GM23338 (cell line): ENCODE measurements at regions not wholly inside any gene's neighbourhood (a gene's known extent, or its start where the extent isn't known, plus 50 kb on each side); places are given as distances from the start of the nearest gene placed in this dataset.

Experiments
- ATAC-seq: fragments of 200-7000 bp; cut with Tn5 transposase; 3 replicates; pipeline ENCODE4 v1.9.1; 2020
- DNase-seq: peaks from one replicate; pipeline ENCODE4 v3.0.0-alpha.2; 2015; ENCODE audit warnings: low spot score
- H2AFZ ChIP-seq: fragments of 200-600 bp; sonication (generic); 2 replicates; pipeline ENCODE4 v1.8.0; 2016; ENCODE audit warnings: antibody characterized with exemption, mild to moderate bottlenecking, moderate library complexity
- H3F3A ChIP-seq: fragments of 200-600 bp; sonication (generic); replicated peaks from 2 replicates; pipeline ENCODE4 v1.8.0; 2017; ENCODE audit warnings: antibody characterized with exemption, mixed run types, low read depth
- H3K27ac ChIP-seq: fragments of 200-600 bp; sonication (generic); 2 replicates; pipeline ENCODE4 v1.6.1; 2016; ENCODE audit warnings: low read depth
- H3K27me3 ChIP-seq: fragments of 200-600 bp; sonication (generic); 2 replicates; pipeline ENCODE4 v1.8.0; 2016; ENCODE audit warnings: mild to moderate bottlenecking, mixed run types, moderate library complexity; ENCODE audit not compliant: insufficient read depth
- H3K36me3 ChIP-seq: fragments of 200-600 bp; sonication (generic); 2 replicates; pipeline ENCODE4 v1.8.0; 2016; ENCODE audit warnings: mild to moderate bottlenecking; ENCODE audit not compliant: insufficient read depth
- H3K4me1 ChIP-seq: fragments of 200-600 bp; sonication (generic); 2 replicates; pipeline ENCODE4 v1.8.0; 2016; ENCODE audit warnings: mild to moderate bottlenecking, moderate library complexity; ENCODE audit not compliant: insufficient read depth
- H3K4me2 ChIP-seq: fragments of 200-600 bp; sonication (generic); 2 replicates; pipeline ENCODE4 v1.7.1; 2017; ENCODE audit warnings: mixed run types
- H3K4me3 ChIP-seq: fragments of 200-600 bp; sonication (generic); 2 replicates; pipeline ENCODE4 v1.6.1; 2016; ENCODE audit warnings: mixed run types
- H3K79me2 ChIP-seq: fragments of 200-600 bp; sonication (generic); replicated peaks from 2 replicates; pipeline ENCODE4 v1.8.0; 2017; ENCODE audit warnings: mild to moderate bottlenecking; ENCODE audit not compliant: insufficient read depth
- H3K9me2 ChIP-seq: fragments of 200-600 bp; sonication (generic); 2 replicates; pipeline ENCODE4 v1.8.0; 2017; ENCODE audit not compliant: insufficient read depth
- H4K20me1 ChIP-seq: fragments of 200-600 bp; sonication (generic); replicated peaks from 2 replicates; pipeline ENCODE4 v1.8.0; 2017; ENCODE audit warnings: mild to moderate bottlenecking; ENCODE audit not compliant: insufficient read depth
- H3K27ac Mint-ChIP-seq: 2 replicates; pipeline ENCODE4 v1.8.0; 2020; ENCODE audit warnings: inconsistent platforms, mild to moderate bottlenecking, moderate library complexity, mixed read lengths
- H3K27me3 Mint-ChIP-seq: 3 replicates; pipeline ENCODE4 v1.8.0; 2022; ENCODE audit warnings: low read depth, mild to moderate bottlenecking, moderate library complexity, mixed read lengths, inconsistent platforms; ENCODE audit not compliant: insufficient read depth, poor library complexity
- H3K36me3 Mint-ChIP-seq: 3 replicates; pipeline ENCODE4 v1.8.0; 2021; ENCODE audit warnings: low read depth, mild to moderate bottlenecking, inconsistent platforms, moderate library complexity, mixed read lengths
- H3K4me1 Mint-ChIP-seq: 3 replicates; pipeline ENCODE4 v1.8.0; 2020; ENCODE audit warnings: mild to moderate bottlenecking, inconsistent platforms, mixed read lengths
- H3K4me3 Mint-ChIP-seq: 3 replicates; pipeline ENCODE4 v1.8.0; 2021; ENCODE audit warnings: moderate library complexity, mild to moderate bottlenecking, inconsistent platforms, mixed read lengths
- H3K9me3 Mint-ChIP-seq: 3 replicates; pipeline ENCODE4 v1.8.0; 2020; ENCODE audit warnings: moderate library complexity, mild to moderate bottlenecking, inconsistent platforms, mixed read lengths
- CREB1 ChIP-seq: fragments of 250-450 bp; sonication (Bioruptor Pico); IDR thresholded peaks from 2 replicates; pipeline ENCODE4 v1.5.0; 2020; ENCODE audit warnings: low read depth, mild to moderate bottlenecking, moderate library complexity
- CTCF ChIP-seq, 2 experiments: fragments of 200-600 bp in 1 of 2; sonication (generic) in 1 of 2; conservative IDR thresholded peaks; 2 replicates each; pipeline versions ENCODE4 v1.5.1 to v1.6.1; 2016 to 2017; ENCODE audit warnings: antibody characterized with exemption in 2 of 2, low read depth in 2 of 2, mild to moderate bottlenecking in 2 of 2, moderate library complexity in 1 of 2
- ETS1 ChIP-seq: IDR thresholded peaks from 2 replicates; pipeline ENCODE4 v1.6.1; 2016; ENCODE audit warnings: antibody characterized with exemption
- EZH2 ChIP-seq: fragments of 200-600 bp; sonication (generic); IDR thresholded peaks from one replicate; pipeline ENCODE4 v1.8.0; 2017; ENCODE audit warnings: antibody characterized with exemption, mild to moderate bottlenecking, low read depth; ENCODE audit not compliant: unreplicated experiment
- EZH2phosphoT487 ChIP-seq: fragments of 200-600 bp; sonication (generic); IDR thresholded peaks from one replicate; pipeline ENCODE4 v1.8.1; 2018; ENCODE audit warnings: antibody characterized with exemption; ENCODE audit not compliant: unreplicated experiment
- JUNB ChIP-seq: IDR thresholded peaks from one replicate; pipeline ENCODE4 v1.6.1; 2016; ENCODE audit warnings: antibody characterized with exemption; ENCODE audit not compliant: unreplicated experiment
- NANOG ChIP-seq: IDR thresholded peaks from 2 replicates; pipeline ENCODE4 v1.6.1; 2016; ENCODE audit warnings: antibody characterized with exemption, borderline replicate concordance
- POLR2AphosphoS5 ChIP-seq: IDR thresholded peaks from 2 replicates; pipeline ENCODE4 v1.6.1; 2016; ENCODE audit warnings: antibody characterized with exemption, low read depth
- REST ChIP-seq: IDR thresholded peaks from one replicate; pipeline ENCODE4 v1.6.1; 2018; ENCODE audit warnings: antibody characterized with exemption; ENCODE audit not compliant: unreplicated experiment
- STAT1 ChIP-seq: IDR thresholded peaks from one replicate; pipeline ENCODE4 v1.6.1; 2016; ENCODE audit warnings: antibody characterized with exemption; ENCODE audit not compliant: unreplicated experiment
- ZNF114 ChIP-seq: fragments of 250-450 bp; sonication (Bioruptor Pico); IDR thresholded peaks from 2 replicates; pipeline ENCODE4 v1.5.0; 2020; ENCODE audit warnings: mild to moderate bottlenecking, moderate library complexity
- ZNF331 ChIP-seq: fragments of 250-450 bp; sonication (Bioruptor Pico); IDR thresholded peaks from 2 replicates; pipeline ENCODE4 v1.5.0; 2020; ENCODE audit warnings: low read depth, mild to moderate bottlenecking, moderate library complexity
- ZNF462 ChIP-seq: fragments of 250-450 bp; sonication (Bioruptor Pico); IDR thresholded peaks from 2 replicates; pipeline ENCODE4 v1.5.0; 2020; ENCODE audit warnings: mild to moderate bottlenecking, moderate library complexity

GRCh38 chr2:114139542-114139941, 249.7 kb downstream of the ACTR3 start (continued):
- no peak for TF ChIP-seq REST
- no peak for TF ChIP-seq EZH2phosphoT487
- no peak for TF ChIP-seq JUNB

GRCh38 chr2:114156366-114157056, 266.6 kb downstream of the ACTR3 start:
- Histone ChIP-seq H3K36me3 (0 out of 2 replicates have a peak, but pooled peaks cover 4% of the 10 kb centered on the region), H3K27ac (no peak overlapping the region), H3K9me2 (no peaks in the 10 kb centered on the region), H3K27me3 (no peaks in the 10 kb centered on the region), H3F3A (no peaks in the 10 kb centered on the region), H3K4me3 (no peak overlapping the region), H3K4me1 (no peaks in the 10 kb centered on the region), H2AFZ (no peak overlapping the region), H3K4me2 (no peak overlapping the region), H4K20me1 (no peaks in the 10 kb centered on the region), H3K79me2 (no peaks in the 10 kb centered on the region)
- Mint-ChIP-seq H3K9me3 (peaks cover 33% of the 10 kb centered on the region), H3K4me1 (no peaks in the 10 kb centered on the region), H3K36me3 (no peaks in the 10 kb centered on the region; the same call in 2 of the 3 replicates), H3K4me3 (no peak overlapping the region), H3K27ac (no peak overlapping the region), H3K27me3 (no peaks in the 10 kb centered on the region)
- no peak for DNase-seq
- TF ChIP-seq NANOG = no peak
- no peak for TF ChIP-seq ZNF462 (CRISPR knock-in tag)
- TF ChIP-seq JUNB = no peak
- TF ChIP-seq CTCF (conservative IDR thresholded peaks at IDR 0.05; ENCODE audit: low read depth in 2 of 2) = no peak
- no peak for TF ChIP-seq EZH2
- TF ChIP-seq ZNF331 (CRISPR knock-in tag) = no peak
- no peak for TF ChIP-seq ETS1
- TF ChIP-seq EZH2phosphoT487 = no peak
- no peak for TF ChIP-seq POLR2AphosphoS5
- TF ChIP-seq ZNF114 (CRISPR knock-in tag) = no peak
- no peak for TF ChIP-seq CREB1 (CRISPR knock-in tag)
- TF ChIP-seq STAT1 = no peak
- ATAC-seq = no peak
